PC-3 (cell line): ENCODE measurements at regions not wholly inside any gene's neighbourhood (a gene's known extent, or its start where the extent isn't known, plus 50 kb on each side); places are given as distances from the start of the nearest gene placed in this dataset.

Experiments
- ATAC-seq: fragments of 200-7000 bp; cut with Tn5 transposase; 2 replicates; pipeline ENCODE4 v1.9.1; 2020; ENCODE audit warnings: mild to moderate bottlenecking, moderate library complexity
- BruUV-seq: library from RNA; stranded (reverse); fragments of 400-500 nt; replicated peaks from 2 replicates; lab custom pipeline; 2021; lab: Mats Ljungman, UMichigan
- CTCF ChIA-PET: fragments of 300-600 bp; sonication (Branson Sonifier 250); formaldehyde crosslinking; loops from one replicate; lab custom pipeline; 2022; ENCODE audit warnings: antibody characterized with exemption; lab: Charles Lee
- POLR2A ChIA-PET: fragments of 300-600 bp; sonication (Branson Sonifier 250); formaldehyde crosslinking; loops from one replicate; lab custom pipeline; 2022; ENCODE audit warnings: antibody characterized with exemption; ENCODE audit not compliant: unreplicated experiment; lab: Charles Lee
- DNase-seq: peaks from one replicate; pipeline ENCODE4 v3.0.0-alpha.2; 2015
- H2AFZ ChIP-seq: fragments of 300-600 bp; sonication (generic); 2 replicates; pipeline ENCODE4 v1.6.0; 2016; ENCODE audit warnings: antibody characterized with exemption, low read length
- H3F3A ChIP-seq: fragments of 300-600 bp; sonication (generic); one replicate; pipeline ENCODE4 v1.6.0; 2017; ENCODE audit warnings: antibody characterized with exemption, low read length, control low read depth, mild to moderate bottlenecking; ENCODE audit not compliant: unreplicated experiment
- H3K27ac ChIP-seq: fragments of 300-600 bp; sonication (generic); 2 replicates; pipeline ENCODE4 v1.5.1; 2016; ENCODE audit warnings: mild to moderate bottlenecking, low read length
- H3K27me3 ChIP-seq: fragments of 300-600 bp; sonication (generic); 2 replicates; pipeline ENCODE4 v1.6.1; 2016; ENCODE audit warnings: low read length, mixed read lengths
- H3K36me3 ChIP-seq: fragments of 300-600 bp; sonication (generic); 2 replicates; pipeline ENCODE4 v1.6.1; 2016; ENCODE audit warnings: low read depth, mixed run types, low read length, mixed read lengths
- H3K4me1 ChIP-seq: fragments of 300-600 bp; sonication (generic); 2 replicates; pipeline ENCODE4 v1.5.1; 2016; ENCODE audit warnings: low read length; ENCODE audit not compliant: insufficient read depth
- H3K4me2 ChIP-seq: fragments of 300-600 bp; sonication (generic); 2 replicates; pipeline ENCODE4 v1.6.0; 2016; ENCODE audit warnings: low read length
- H3K4me3 ChIP-seq: fragments of 300-600 bp; sonication (generic); 2 replicates; pipeline ENCODE4 v1.5.1; 2016; ENCODE audit warnings: mild to moderate bottlenecking, low read length, mixed read lengths
- H3K79me2 ChIP-seq: fragments of 300-600 bp; sonication (generic); 2 replicates; pipeline ENCODE4 v1.6.1; 2017; ENCODE audit warnings: low read length, mixed read lengths
- H3K9ac ChIP-seq: fragments of 300-600 bp; sonication (generic); 2 replicates; pipeline ENCODE4 v1.6.0; 2016; ENCODE audit warnings: mild to moderate bottlenecking, low read length
- H3K9me2 ChIP-seq: fragments of 300-600 bp; sonication (generic); replicated peaks from 2 replicates; pipeline ENCODE4 v1.6.1; 2016; ENCODE audit warnings: mixed run types, low read length, mixed read lengths
- H3K9me3 ChIP-seq: fragments of 300-600 bp; sonication (generic); 2 replicates; pipeline ENCODE4 v1.6.1; 2016; ENCODE audit warnings: low read length, mixed read lengths
- H4K20me1 ChIP-seq: fragments of 300-600 bp; sonication (generic); 2 replicates; pipeline ENCODE4 v1.6.1; 2016; ENCODE audit warnings: low read length, mixed read lengths
- CTCF ChIP-seq: fragments of 300-600 bp; sonication (generic); conservative IDR thresholded peaks from 2 replicates; pipeline ENCODE4 v1.5.1; 2017; ENCODE audit warnings: antibody characterized with exemption, low read depth, mild to moderate bottlenecking, low read length
- EZH2 ChIP-seq: fragments of 300-600 bp; sonication (generic); IDR thresholded peaks from one replicate; pipeline ENCODE4 v1.6.1; 2017; ENCODE audit warnings: antibody characterized with exemption, mild to moderate bottlenecking, low read length; ENCODE audit not compliant: unreplicated experiment
- EZH2phosphoT487 ChIP-seq: fragments of 300-600 bp; sonication (generic); IDR thresholded peaks from 2 replicates; pipeline ENCODE4 v1.6.1; 2018; ENCODE audit warnings: mild to moderate bottlenecking, antibody characterized with exemption, low read length, borderline replicate concordance
- intact Hi-C: fragments of 100-400 bp; cut with micrococcal nuclease; formaldehyde crosslinking; loops from 2 replicates; pipeline ENCODE4 v1.9.0; 2023

GRCh38 chr4:129208481-129208880 lies 112.5 kb downstream of the C4orf33 start:
- no peaks in the 10 kb centered on the region for H3K9me2 ChIP-seq
- ATAC-seq (no peak), DNase-seq (no peak)
- H3K4me3 ChIP-seq: no peak overlapping the region
- H3K27me3 ChIP-seq: no peaks in the 10 kb centered on the region
- no peaks in the 10 kb centered on the region for H4K20me1 ChIP-seq
- H3F3A ChIP-seq: no peaks in the 10 kb centered on the region
- no peak overlapping the region for H3K9ac ChIP-seq
- ChIA-PET POLR2A (no interaction called here), CTCF (no interaction called here)
- no peak overlapping the region for H3K27ac ChIP-seq
- BruUV-seq: no TSS peak
- no peak overlapping the region for H3K4me2 ChIP-seq
- TF ChIP-seq EZH2 (no peak), EZH2phosphoT487 (no peak), CTCF (no peak)
- H3K36me3 ChIP-seq: no peaks in the 10 kb centered on the region
- H3K9me3 ChIP-seq: no peaks in the 10 kb centered on the region
- H2AFZ ChIP-seq: no peak overlapping the region
- no peaks in the 10 kb centered on the region for H3K4me1 ChIP-seq
- intact Hi-C loops: no loop called here
- H3K79me2 ChIP-seq: no peaks in the 10 kb centered on the region

- H3K36me3 ChIP-seq: no peaks in the 10 kb centered on the region
- no TSS peak for BruUV-seq
- H3K9me3 ChIP-seq: no peaks in the 10 kb centered on the region
- no peak overlapping the region for H3K27ac ChIP-seq
- H3K4me3 ChIP-seq: no peak overlapping the region
- no peak overlapping the region for H2AFZ ChIP-seq
- no peak for ATAC-seq
- DNase-seq: no peak
- intact Hi-C loops: no loop called here
- CTCF ChIA-PET: no interaction called here
- no peak overlapping the region for H3K9ac ChIP-seq
- POLR2A ChIA-PET: no interaction called here
- H3K4me2 ChIP-seq: no peak overlapping the region
- TF ChIP-seq EZH2: no peak
- TF ChIP-seq EZH2phosphoT487: no peak
- TF ChIP-seq CTCF: no peak
- no peaks in the 10 kb centered on the region for H3K9me2 ChIP-seq
- H3K4me1 ChIP-seq: peaks cover under 1% of the 10 kb centered on the region; the same call in 1 of the 2 replicates
- no peaks in the 10 kb centered on the region for H3K79me2 ChIP-seq
- H3F3A ChIP-seq: no peaks in the 10 kb centered on the region
- no peaks in the 10 kb centered on the region for H3K27me3 ChIP-seq
- no peaks in the 10 kb centered on the region for H4K20me1 ChIP-seq
These were observed 117.7 kb downstream of the C4orf33 start for GRCh38 chr4:129213692-129214091.

GRCh38 chr4:129218360-129218759 lies 122.4 kb downstream of the C4orf33 start:
- peaks cover 7% of the 10 kb centered on the region; the same call in 1 of the 2 replicates for H3K4me1 ChIP-seq
- H3K36me3 ChIP-seq: no peaks in the 10 kb centered on the region
- H3F3A ChIP-seq: no peaks in the 10 kb centered on the region
- H2AFZ ChIP-seq: no peak overlapping the region
- H3K79me2 ChIP-seq: no peaks in the 10 kb centered on the region
- ChIA-PET POLR2A (no interaction called here), CTCF (no interaction called here)
- no peak overlapping the region for H3K27ac ChIP-seq
- ATAC-seq (peak; percentile 97), DNase-seq (peak; percentile 53)
- no peak overlapping the region for H3K4me3 ChIP-seq
- no peaks in the 10 kb centered on the region for H3K9me2 ChIP-seq
- intact Hi-C loops: loop anchor here (1.0 to 5.0 kb wide), 5 partner anchors 109 to 423 kb away; no protein-coding TSS in a partner anchor
- no peaks in the 10 kb centered on the region for H3K9me3 ChIP-seq
- H3K27me3 ChIP-seq: no peaks in the 10 kb centered on the region
- TF ChIP-seq EZH2: no peak
- no peak for TF ChIP-seq EZH2phosphoT487
- TF ChIP-seq CTCF: peak; percentile 63
- H4K20me1 ChIP-seq: no peaks in the 10 kb centered on the region
- BruUV-seq: no TSS peak
- no peak overlapping the region for H3K9ac ChIP-seq
- peak overlapping the region; percentile 57 for H3K4me2 ChIP-seq
